Non-pigmented ciliary epithelial cell (primary cell): ENCODE measurements at regions not wholly inside any gene's neighbourhood (a gene's known extent, or its start where the extent isn't known, plus 50 kb on each side); places are given as distances from the start of the nearest gene placed in this dataset.
A peak's percentile ranks its signal among the peaks of the same experiment; 100 is the strongest.
"Not testable (repeated sequence)": the region's sequence is repeated elsewhere in the genome, so short reads cannot be mapped to it uniquely, and the experiment has no call there.

Experiments used
- DNase-seq: peaks from one replicate; pipeline ENCODE4 v3.0.0-alpha.2; 2010; ENCODE audit warnings: low read depth

- no peak for DNase-seq
Measured at GRCh38 chr20:52049001-52049731, 142.4 kb downstream of the ZFP64 start.

- peak; percentile 82 for DNase-seq
Measured at GRCh38 chr20:52047811-52048764, 143.5 kb downstream of the ZFP64 start.

GRCh38 chr20:52041966-52042365 lies 149.6 kb downstream of the ZFP64 start:
- DNase-seq = no peak

GRCh38 chr20:52039790-52040189 lies 151.8 kb downstream of the ZFP64 start:
- DNase-seq = no peak

GRCh38 chr20:52038632-52039031 lies 152.9 kb downstream of the ZFP64 start:
- not testable (repeated sequence) for DNase-seq

GRCh38 chr20:52037370-52037769 lies 154.2 kb downstream of the ZFP64 start:
- DNase-seq = no peak

- no peak for DNase-seq
Measured at GRCh38 chr20:52035977-52036376, 155.6 kb downstream of the ZFP64 start.

GRCh38 chr20:52035498-52035897 lies 156.1 kb downstream of the ZFP64 start:
- DNase-seq = no peak

GRCh38 chr20:52034581-52034980 lies 157.0 kb downstream of the ZFP64 start:
- DNase-seq = no peak

GRCh38 chr20:52033313-52033712 lies 158.3 kb downstream of the ZFP64 start:
- no peak for DNase-seq

GRCh38 chr20:52032304-52032683 lies 159.3 kb downstream of the ZFP64 start:
- DNase-seq = not testable (repeated sequence)

- peak; percentile 69 for DNase-seq
Measured at GRCh38 chr20:52031563-52032303, 159.8 kb downstream of the ZFP64 start.

- no peak for DNase-seq
Measured at GRCh38 chr20:52031206-52031562, 160.4 kb downstream of the ZFP64 start.

GRCh38 chr20:52029129-52029528 lies 162.4 kb downstream of the ZFP64 start:
- not testable (repeated sequence) for DNase-seq

GRCh38 chr20:52025938-52026337 lies 165.6 kb downstream of the ZFP64 start:
- DNase-seq = no peak

- no peak for DNase-seq
Measured at GRCh38 chr20:52019313-52019712, 172.3 kb downstream of the ZFP64 start.

- no peak for DNase-seq
Measured at GRCh38 chr20:52017669-52018317, 173.8 kb downstream of the ZFP64 start.

- no peak for DNase-seq
Measured at GRCh38 chr20:52016022-52016421, 175.6 kb downstream of the ZFP64 start.

- no peak for DNase-seq
Measured at GRCh38 chr20:52015155-52015554, 176.4 kb downstream of the ZFP64 start.

GRCh38 chr20:52012079-52012478 lies 179.5 kb downstream of the ZFP64 start:
- no peak for DNase-seq

GRCh38 chr20:52011093-52011492 lies 180.5 kb downstream of the ZFP64 start:
- DNase-seq = no peak

- no peak for DNase-seq
Measured at GRCh38 chr20:52010541-52010940, 181.0 kb downstream of the ZFP64 start.
